ENCODE measurements at regions not wholly inside any gene's neighbourhood (a gene's known extent, or its start where the extent isn't known, plus 50 kb on each side); places are given as distances from the start of the nearest gene placed in this dataset.

- TF ChIP-seq CTCF (IDR thresholded peaks at IDR 0.05) (no peak), POLR2AphosphoS5 (IDR thresholded peaks at IDR 0.05) (no peak), POLR2A (IDR thresholded peaks at IDR 0.05) (no peak)
- no peaks in the 10 kb centered on the region for H3K4me1 ChIP-seq (replicated peaks)
- no peaks in the 10 kb centered on the region for H3K9me3 ChIP-seq
- H3K4me3 ChIP-seq, result no peak overlapping the region
- H3K27ac ChIP-seq, result no peak overlapping the region
- 86% methylated on average over 2 of the region's 2 CpGs for WGBS
- no peaks in the 10 kb centered on the region for H3K36me3 ChIP-seq
- H3K27me3 ChIP-seq (replicated peaks; ENCODE audit: insufficient read depth), result no peaks in the 10 kb centered on the region
- intact Hi-C loops (cut with DNase I), result no loop called here
- no peak for DNase-seq (ENCODE audit: low spot score)
Observed at GRCh38 chr9:27749838-27750237, 176.6 kb upstream of the C9orf72 start.

GRCh38 chr9:27750566-27750965 lies 177.3 kb upstream of the C9orf72 start:
- 90% methylated on average over 3 of the region's 3 CpGs for WGBS
- no peaks in the 10 kb centered on the region for H3K36me3 ChIP-seq
- intact Hi-C loops (cut with DNase I), result no loop called here

GRCh38 chr9:27752069-27752468 lies 178.8 kb upstream of the C9orf72 start:
- no peaks in the 10 kb centered on the region for H3K9me3 ChIP-seq
- H3K27ac ChIP-seq, result no peak overlapping the region
- WGBS, result 93% methylated on average over 4 of the region's 4 CpGs
- DNase-seq (ENCODE audit: low spot score), result no peak
- intact Hi-C loops (cut with DNase I), result no loop called here
- TF ChIP-seq CTCF (IDR thresholded peaks at IDR 0.05) (no peak), POLR2AphosphoS5 (IDR thresholded peaks at IDR 0.05) (no peak), POLR2A (IDR thresholded peaks at IDR 0.05) (no peak)
- no peaks in the 10 kb centered on the region for H3K27me3 ChIP-seq (replicated peaks; ENCODE audit: insufficient read depth)
- no peak overlapping the region for H3K4me3 ChIP-seq
- H3K4me1 ChIP-seq (replicated peaks), result no peaks in the 10 kb centered on the region
- H3K36me3 ChIP-seq, result no peaks in the 10 kb centered on the region

More at GRCh38 chr9:27750566-27750965, 177.3 kb upstream of the C9orf72 start:
- no peak for DNase-seq (ENCODE audit: low spot score)
- H3K9me3 ChIP-seq, result no peaks in the 10 kb centered on the region
- no peaks in the 10 kb centered on the region for H3K4me1 ChIP-seq (replicated peaks)
- H3K27ac ChIP-seq, result no peak overlapping the region
- H3K27me3 ChIP-seq (replicated peaks; ENCODE audit: insufficient read depth), result no peaks in the 10 kb centered on the region
- no peak for TF ChIP-seq POLR2A (IDR thresholded peaks at IDR 0.05)
- TF ChIP-seq POLR2AphosphoS5 (IDR thresholded peaks at IDR 0.05), result no peak
- TF ChIP-seq CTCF (IDR thresholded peaks at IDR 0.05), result no peak
- no peak overlapping the region for H3K4me3 ChIP-seq

- intact Hi-C loops (cut with DNase I), result no loop called here
- Histone ChIP-seq H3K36me3 (no peaks in the 10 kb centered on the region), H3K27ac (no peak overlapping the region), H3K4me1 (replicated peaks) (no peaks in the 10 kb centered on the region), H3K4me3 (no peak overlapping the region), H3K9me3 (no peaks in the 10 kb centered on the region), H3K27me3 (replicated peaks; ENCODE audit: insufficient read depth) (no peaks in the 10 kb centered on the region)
- TF ChIP-seq CTCF (IDR thresholded peaks at IDR 0.05), result no peak
- no peak for TF ChIP-seq POLR2A (IDR thresholded peaks at IDR 0.05)
- TF ChIP-seq POLR2AphosphoS5 (IDR thresholded peaks at IDR 0.05), result no peak
- 13% methylated on average over 2 of the region's 2 CpGs for WGBS
- DNase-seq (ENCODE audit: low spot score), result no peak
Observed at GRCh38 chr9:27755846-27756245, 182.6 kb upstream of the C9orf72 start.

GRCh38 chr9:27756418-27756817 lies 183.1 kb upstream of the C9orf72 start:
- Histone ChIP-seq H3K27ac (no peak overlapping the region), H3K9me3 (no peaks in the 10 kb centered on the region), H3K27me3 (replicated peaks; ENCODE audit: insufficient read depth) (no peaks in the 10 kb centered on the region), H3K4me1 (replicated peaks) (no peaks in the 10 kb centered on the region), H3K36me3 (no peaks in the 10 kb centered on the region), H3K4me3 (no peak overlapping the region)
- TF ChIP-seq POLR2AphosphoS5 (IDR thresholded peaks at IDR 0.05), result no peak
- no peak for TF ChIP-seq CTCF (IDR thresholded peaks at IDR 0.05)
- TF ChIP-seq POLR2A (IDR thresholded peaks at IDR 0.05), result no peak
- intact Hi-C loops (cut with DNase I), result no loop called here
- 89% methylated on average over 5 of the region's 5 CpGs for WGBS
- DNase-seq (ENCODE audit: low spot score), result no peak

Measured in prostate gland (tissue), 2 donors.